ENCODE measurements at regions not wholly inside any gene's neighbourhood (a gene's known extent, or its start where the extent isn't known, plus 50 kb on each side); places are given as distances from the start of the nearest gene placed in this dataset.

- DNase-seq (ENCODE audit: low read depth), result no peak
These were observed 154.3 kb upstream of the IQSEC1 start for GRCh38 chr3:13227315-13228165.

- no peak for DNase-seq (ENCODE audit: low read depth)
These were observed 151.7 kb upstream of the IQSEC1 start for GRCh38 chr3:13224967-13225366.

GRCh38 chr3:13223574-13224237 is 150.5 kb upstream of the IQSEC1 start:
- no peak for DNase-seq (ENCODE audit: low read depth)

- DNase-seq (ENCODE audit: low read depth), result no peak
These were observed 149.8 kb upstream of the IQSEC1 start for GRCh38 chr3:13222891-13223573.

- no peak for DNase-seq (ENCODE audit: low read depth)
These were observed 148.9 kb upstream of the IQSEC1 start for GRCh38 chr3:13222131-13222530.

- DNase-seq (ENCODE audit: low read depth), result no peak
These were observed 148.3 kb upstream of the IQSEC1 start for GRCh38 chr3:13221491-13222061.

- no peak for DNase-seq (ENCODE audit: low read depth)
These were observed 147.8 kb upstream of the IQSEC1 start for GRCh38 chr3:13220991-13221390.

- no peak for DNase-seq (ENCODE audit: low read depth)
These were observed 146.7 kb upstream of the IQSEC1 start for GRCh38 chr3:13219902-13220296.

- DNase-seq (ENCODE audit: low read depth), result no peak
These were observed 146.1 kb upstream of the IQSEC1 start for GRCh38 chr3:13219077-13219901.

- DNase-seq (ENCODE audit: low read depth), result no peak
These were observed 145.3 kb upstream of the IQSEC1 start for GRCh38 chr3:13218541-13218908.

- no peak for DNase-seq (ENCODE audit: low read depth)
These were observed 144.7 kb upstream of the IQSEC1 start for GRCh38 chr3:13217736-13218540.

GRCh38 chr3:13217253-13217652 is 144.0 kb upstream of the IQSEC1 start:
- no peak for DNase-seq (ENCODE audit: low read depth)

GRCh38 chr3:13215940-13216546 is 142.8 kb upstream of the IQSEC1 start:
- no peak for DNase-seq (ENCODE audit: low read depth)

GRCh38 chr3:13214847-13215472 is 141.7 kb upstream of the IQSEC1 start:
- no peak for DNase-seq (ENCODE audit: low read depth)

GRCh38 chr3:13213911-13214846 is 140.9 kb upstream of the IQSEC1 start:
- no peak for DNase-seq (ENCODE audit: low read depth)

- DNase-seq (ENCODE audit: low read depth), result no peak
These were observed 140.3 kb upstream of the IQSEC1 start for GRCh38 chr3:13213490-13213889.

GRCh38 chr3:13211605-13212210 is 138.5 kb upstream of the IQSEC1 start:
- DNase-seq (ENCODE audit: low read depth), result no peak

- no peak for DNase-seq (ENCODE audit: low read depth)
These were observed 137.2 kb upstream of the IQSEC1 start for GRCh38 chr3:13210221-13210975.
